GM21390 (cell line): ENCODE measurements at regions not wholly inside any gene's neighbourhood (a gene's known extent, or its start where the extent isn't known, plus 50 kb on each side); places are given as distances from the start of the nearest gene placed in this dataset.
"Not testable (repeated sequence)": the region's sequence is repeated elsewhere in the genome, so short reads cannot be mapped to it uniquely, and the experiment has no call there.

Source experiments
- ATAC-seq: cut with Tn5 transposase; IDR thresholded peaks from one replicate; pipeline ENCODE4 v1.9.1; 2021; ENCODE audit not compliant: unreplicated experiment

GRCh38 chr14:83017296-83017695 lies 1483.6 kb upstream of the SEL1L start:
- no peak for ATAC-seq

DNA sequence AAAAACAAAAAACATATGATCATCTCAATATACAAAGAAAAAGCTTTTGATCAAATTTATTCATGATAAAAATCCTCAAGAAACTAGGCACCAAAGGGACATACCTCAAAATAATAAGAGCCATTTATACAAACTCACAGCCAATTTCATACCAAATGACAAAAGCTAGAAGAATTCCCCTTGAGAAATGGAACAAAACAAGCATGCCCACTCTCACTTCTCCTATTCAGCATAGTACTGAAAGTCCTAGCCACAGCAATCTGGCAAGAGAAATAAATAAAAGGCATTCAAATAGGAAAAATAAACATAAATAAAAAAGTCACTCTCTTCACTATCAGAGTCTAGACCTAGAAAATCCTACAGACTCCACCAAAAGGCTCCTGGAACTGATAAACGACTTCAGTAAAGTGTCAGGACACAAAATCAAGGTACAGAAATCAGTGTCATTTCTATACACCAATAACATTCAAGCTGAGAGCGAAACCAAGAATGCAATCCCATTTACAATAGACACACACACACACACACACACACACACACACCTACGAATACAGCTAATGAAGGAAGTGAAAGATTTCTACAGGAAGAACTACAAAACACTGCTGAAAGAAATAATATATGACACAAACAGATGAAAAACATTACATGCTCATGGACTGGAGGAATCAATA lies 1486.2 kb upstream of the SEL1L start:
- ATAC-seq = no peak

DNA sequence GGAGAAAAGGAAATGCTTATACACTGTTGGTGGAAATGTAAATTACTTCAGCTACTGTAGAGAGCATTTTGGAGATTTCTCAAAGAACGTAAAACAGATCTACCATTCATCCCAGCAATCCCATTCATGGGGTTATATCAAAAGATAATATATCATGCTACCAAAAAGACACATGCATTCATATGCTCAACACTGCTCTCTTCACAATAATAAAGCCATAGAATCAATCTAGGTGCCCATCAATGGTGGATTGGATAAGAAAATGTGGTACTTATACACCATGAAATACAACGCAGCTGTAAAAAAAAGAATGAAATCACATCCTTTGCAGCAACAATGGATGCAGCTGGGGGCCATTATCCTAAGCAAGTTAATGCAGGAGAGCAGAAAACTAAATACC lies 1487.7 kb upstream of the SEL1L start:
- no peak for ATAC-seq

DNA sequence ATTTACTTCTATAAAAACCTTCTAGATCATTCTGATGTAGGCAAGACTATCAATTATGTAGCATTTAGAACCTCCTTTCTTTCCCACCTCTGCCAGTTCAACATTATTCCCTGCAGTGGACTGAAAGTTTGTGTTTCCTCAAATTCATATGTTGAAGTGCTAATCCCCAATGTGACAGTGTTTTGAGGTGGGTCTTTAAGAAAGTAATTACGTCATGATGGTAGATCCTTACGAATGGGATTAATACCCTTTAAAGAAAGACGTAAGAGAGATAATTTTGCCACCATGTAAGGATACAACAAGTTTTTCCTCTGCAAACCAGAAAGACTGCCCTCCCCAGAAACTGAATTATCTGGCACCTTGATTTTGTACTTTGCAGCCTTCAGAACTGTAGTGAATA lies 1489.7 kb upstream of the SEL1L start:
- no peak for ATAC-seq

- ATAC-seq = no peak
Observed at GRCh38 chr14:83041224-83041623, 1507.6 kb upstream of the SEL1L start.

DNA sequence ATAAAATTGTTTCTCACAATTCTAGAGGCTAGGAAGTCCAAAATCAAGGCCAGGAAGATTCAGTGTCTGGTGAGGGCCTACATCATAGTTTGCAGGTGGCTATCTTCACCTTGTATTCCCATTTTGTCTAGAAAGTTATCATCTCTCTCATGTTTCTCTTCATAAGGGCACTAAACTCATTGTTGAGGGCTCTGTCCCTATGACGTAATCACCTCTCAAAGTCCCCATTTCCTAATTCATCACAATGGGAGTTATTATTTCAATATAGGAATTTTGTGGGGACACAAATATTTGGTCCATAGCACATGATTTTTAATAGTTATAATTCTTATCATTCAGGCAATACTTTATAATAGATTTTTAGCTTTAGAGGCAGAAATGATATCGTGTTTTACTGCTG lies 1509.2 kb upstream of the SEL1L start:
- ATAC-seq = no peak

GRCh38 chr14:83044001-83044400 lies 1510.3 kb upstream of the SEL1L start:
- no peak for ATAC-seq

DNA sequence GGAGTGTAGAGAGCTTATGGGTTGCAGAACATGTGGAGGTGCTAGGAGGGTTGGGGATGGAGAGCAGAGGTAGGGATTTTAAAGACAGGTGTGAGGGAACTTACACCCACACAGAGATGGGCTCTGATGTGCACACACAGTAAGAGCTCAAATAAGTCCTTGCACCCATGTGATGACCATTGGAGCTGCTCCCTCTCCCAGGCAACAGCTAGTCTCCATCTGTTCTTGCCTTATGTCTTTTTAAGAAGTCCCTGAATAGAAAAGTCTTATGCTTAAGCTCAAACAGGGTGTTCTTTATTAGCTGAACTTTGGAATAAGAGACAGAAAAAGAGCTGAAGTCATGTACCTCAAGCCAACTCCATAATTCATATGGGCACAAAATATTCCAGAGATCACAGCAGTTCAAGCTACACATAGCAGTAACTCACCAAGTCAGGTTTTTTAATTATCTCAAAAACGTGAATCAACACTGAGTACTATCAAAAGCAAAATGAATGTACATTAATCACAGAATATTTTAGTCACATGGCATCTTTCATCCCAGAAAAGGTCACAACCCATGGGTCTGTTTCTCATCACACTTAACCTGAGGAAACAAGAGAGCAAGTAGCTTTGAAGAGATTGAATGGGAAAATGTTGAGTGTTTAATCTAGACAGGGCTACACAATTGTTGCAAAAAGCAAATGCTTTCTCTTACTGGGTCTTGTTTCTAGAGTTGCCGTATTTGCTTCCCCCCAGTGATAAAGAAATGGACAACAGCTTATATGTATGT lies 1513.6 kb upstream of the SEL1L start:
- no peak for ATAC-seq

GRCh38 chr14:83053022-83053710 lies 1519.5 kb upstream of the SEL1L start:
- ATAC-seq = no peak

DNA sequence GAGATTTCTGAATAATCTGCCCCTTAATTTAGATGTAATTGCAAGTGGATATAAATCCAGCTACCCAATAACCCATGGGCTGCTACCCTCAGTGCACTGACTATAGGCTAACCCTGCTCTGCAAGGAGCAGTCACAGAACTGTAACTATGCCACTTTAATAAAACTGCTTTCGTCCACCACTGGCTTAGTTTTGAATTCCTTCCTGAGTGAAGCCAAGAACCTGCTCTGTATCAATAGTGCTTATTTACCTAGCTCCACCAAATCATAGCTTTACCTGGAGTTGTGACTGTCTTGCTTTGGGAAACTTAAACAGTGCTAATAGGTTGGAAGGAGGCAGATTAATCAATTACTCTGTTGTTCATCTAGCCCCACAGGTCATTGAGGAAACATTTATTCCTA lies 1524.4 kb upstream of the SEL1L start:
- no peak for ATAC-seq

GRCh38 chr14:83071888-83072501 lies 1538.3 kb upstream of the SEL1L start:
- ATAC-seq = peak; percentile 79

DNA sequence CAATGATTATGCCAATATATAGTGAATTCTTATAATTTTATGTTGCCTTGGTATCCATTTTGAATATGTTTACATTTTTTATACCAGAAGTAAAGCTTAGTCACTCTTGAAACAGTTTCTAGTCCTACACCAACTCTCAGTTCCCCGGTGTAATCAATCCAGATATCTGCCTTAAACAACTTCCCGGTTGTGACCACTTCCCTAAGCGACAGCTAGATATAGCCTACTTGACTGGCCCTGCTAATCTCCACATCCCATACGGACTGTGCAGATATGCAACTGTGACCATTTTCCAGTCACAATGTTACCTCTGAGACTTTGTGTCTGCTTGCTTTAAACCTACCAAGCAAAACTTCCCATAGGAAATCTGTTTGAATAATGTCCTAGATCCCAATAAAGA lies 1551.5 kb upstream of the SEL1L start:
- ATAC-seq = no peak

- ATAC-seq = no peak
Observed at GRCh38 chr14:83085725-83086124, 1552.1 kb upstream of the SEL1L start.

DNA sequence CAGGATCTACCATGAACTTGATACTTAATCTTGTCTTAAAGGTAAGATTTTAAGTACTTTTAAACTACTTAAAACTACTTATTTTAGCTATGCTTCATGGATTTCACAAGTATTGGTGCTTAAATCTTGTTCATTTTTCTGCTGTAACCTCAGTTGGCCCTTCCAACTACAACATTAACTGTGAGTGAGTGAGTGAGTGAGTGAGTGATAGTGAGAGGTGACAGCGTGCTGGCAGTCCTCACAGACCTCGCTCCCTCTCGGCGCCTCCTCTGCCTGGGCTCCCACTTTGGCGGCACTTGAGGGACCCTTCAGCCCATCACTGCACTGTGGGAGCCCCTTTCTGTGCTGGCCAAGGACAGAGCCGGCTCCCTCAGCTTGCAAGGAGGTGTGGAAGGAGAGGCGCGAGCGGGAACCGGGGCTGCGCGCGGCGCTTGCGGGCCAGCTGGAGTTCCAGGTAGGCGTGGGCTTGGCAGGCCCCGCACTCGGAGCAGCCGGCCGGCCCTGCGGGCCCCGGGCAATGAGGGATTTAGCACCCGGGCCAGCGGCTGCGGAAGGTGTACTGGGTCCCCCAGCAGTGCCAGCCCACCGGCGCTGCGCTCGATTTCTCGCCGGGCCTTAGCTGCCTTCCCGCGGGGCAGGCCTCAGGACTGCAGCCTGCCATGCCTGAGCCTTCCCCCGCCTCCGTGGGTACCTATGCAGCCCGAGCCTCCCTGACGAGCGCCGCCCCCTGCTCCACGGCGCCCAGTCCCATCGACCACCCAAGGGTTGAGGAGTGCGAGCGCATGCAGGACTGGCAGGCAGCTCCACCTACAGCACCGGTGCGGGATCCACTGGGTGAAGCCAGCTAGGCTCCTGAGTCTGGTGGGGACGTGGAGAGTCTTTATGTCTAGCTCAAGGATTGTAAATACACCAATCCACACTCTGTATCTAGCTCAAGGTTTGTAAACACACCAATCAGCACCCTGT lies 1558.6 kb upstream of the SEL1L start:
- not testable (repeated sequence) for ATAC-seq

DNA sequence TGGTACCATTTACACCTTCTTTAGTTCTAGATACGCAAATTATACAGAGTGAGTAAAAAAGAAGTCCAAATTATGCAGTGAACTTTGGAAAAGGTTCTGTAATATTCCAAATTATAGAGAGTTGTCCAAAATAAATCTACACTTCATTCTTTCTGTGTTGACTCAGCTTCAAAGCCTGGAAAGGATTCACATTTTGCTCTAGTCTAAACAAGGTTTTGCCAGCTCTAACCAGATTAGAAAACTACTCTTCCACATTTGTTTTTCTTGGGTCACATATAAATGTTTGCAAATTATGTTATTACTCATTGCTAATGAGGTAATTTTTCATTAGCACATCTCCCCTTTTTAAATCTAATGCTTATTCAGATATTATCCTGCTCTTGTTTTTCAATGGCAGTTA lies 1562.4 kb upstream of the SEL1L start:
- ATAC-seq = no peak

- ATAC-seq = no peak
Observed at GRCh38 chr14:83101846-83102245, 1568.2 kb upstream of the SEL1L start.

GRCh38 chr14:83118029-83118428 lies 1584.4 kb upstream of the SEL1L start:
- ATAC-seq = no peak

GRCh38 chr14:83120187-83120586 lies 1586.5 kb upstream of the SEL1L start:
- ATAC-seq = no peak

GRCh38 chr14:83126076-83126475 lies 1592.4 kb upstream of the SEL1L start:
- ATAC-seq = no peak

DNA sequence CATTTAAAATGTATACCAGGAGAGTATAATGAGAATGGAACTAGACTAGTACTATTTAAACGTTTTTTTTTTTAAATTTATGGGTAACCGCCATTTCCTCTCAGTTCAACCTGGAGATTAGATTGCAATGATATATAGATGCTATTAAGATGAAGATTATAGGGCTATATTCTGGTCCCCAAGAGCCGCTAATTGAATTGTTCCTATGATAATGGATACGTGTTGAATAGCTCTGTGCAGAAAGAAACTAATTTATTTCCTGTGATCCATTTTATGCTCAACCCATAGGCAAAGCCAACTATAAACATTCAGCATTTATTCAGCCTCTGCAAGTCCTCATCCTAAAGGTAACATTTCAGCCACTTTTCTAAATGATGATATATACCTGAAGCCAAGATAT lies 1595.1 kb upstream of the SEL1L start:
- ATAC-seq = no peak

DNA sequence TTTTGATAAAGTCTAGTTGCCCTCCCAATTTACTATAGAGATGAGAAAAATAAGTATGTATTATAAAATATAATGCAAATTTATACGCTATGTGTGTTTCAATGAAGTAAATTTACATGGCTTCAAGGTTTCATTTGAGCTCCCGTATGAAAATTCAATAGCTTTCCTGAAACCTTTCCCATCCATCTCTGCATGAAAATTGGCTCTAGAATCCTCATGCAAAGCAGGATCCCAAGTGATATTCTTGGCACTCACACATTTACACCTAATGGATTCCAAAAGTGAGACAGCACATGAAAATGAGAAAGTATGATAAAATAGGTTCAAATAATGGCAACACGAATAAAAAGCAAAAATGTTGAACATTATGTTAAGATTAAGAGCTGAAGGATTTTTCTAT lies 1595.8 kb upstream of the SEL1L start:
- no peak for ATAC-seq
